Endothelial cell of umbilical vein (primary cell): ENCODE measurements at regions not wholly inside any gene's neighbourhood (a gene's known extent, or its start where the extent isn't known, plus 50 kb on each side); places are given as distances from the start of the nearest gene placed in this dataset.

Experiments
- BruUV-seq: library from RNA; stranded (reverse); fragments of 400-500 nt; replicated peaks from 2 replicates; lab custom pipeline; 2021; lab: Mats Ljungman, UMichigan
- CTCF ChIA-PET: fragments of 300-600, 350-600 bp; sonication (Branson Sonifier 250); formaldehyde crosslinking; loops from one replicate; lab custom pipeline; 2021; ENCODE audit warnings: antibody characterized with exemption, inconsistent platforms; lab: Charles Lee
- POLR2A ChIA-PET: fragments of 300-600, 350-600 bp; sonication (Branson Sonifier 250); formaldehyde crosslinking; loops from one replicate; lab custom pipeline; 2021; ENCODE audit warnings: antibody characterized with exemption, inconsistent platforms; lab: Charles Lee
- DNase-seq: peaks from one replicate; pipeline ENCODE4 v3.0.0-alpha.2; 2011; ENCODE audit warnings: low read depth, low spot score
- FAIRE-seq: peaks from 2 replicates; lab custom pipeline; 2011; peaks lifted over from hg19 to GRCh38; lab: Jason Lieb, UNC
- H2AFZ ChIP-seq: 2 replicates; pipeline ENCODE4 v1.6.0; 2012; ENCODE audit warnings: low read depth, low read length, control low read depth, inconsistent platforms
- H3K27ac ChIP-seq: 2 replicates; pipeline ENCODE4 v1.5.1; 2011; ENCODE audit warnings: low read depth, mild to moderate bottlenecking, control low read depth, low read length, moderate library complexity; ENCODE audit not compliant: insufficient read depth
- H3K27me3 ChIP-seq, 2 experiments: 2 replicates each; pipeline versions ENCODE4 v1.6.0 to v1.6.1; 2011; ENCODE audit warnings: low read length in 2 of 2, mixed read lengths in 1 of 2; ENCODE audit not compliant: control insufficient read depth in 2 of 2, insufficient read depth in 2 of 2
- H3K36me3 ChIP-seq, 2 experiments: 2 replicates in 1 of 2; 3 replicates in 1 of 2; pipeline ENCODE4 v1.5.1; 2011; ENCODE audit warnings: low read length in 2 of 2, mild to moderate bottlenecking in 1 of 2, moderate library complexity in 1 of 2; ENCODE audit not compliant: control insufficient read depth in 2 of 2, insufficient read depth in 2 of 2; ENCODE audit errors: extremely low read depth in 1 of 2
- H3K4me1 ChIP-seq: 3 replicates; pipeline ENCODE4 v1.5.1; 2011; ENCODE audit warnings: mild to moderate bottlenecking, low read length; ENCODE audit not compliant: control insufficient read depth, insufficient read depth; ENCODE audit errors: extremely low read depth
- H3K4me2 ChIP-seq: 2 replicates; pipeline ENCODE4 v1.6.1; 2011; ENCODE audit warnings: low read length, control low read depth, mixed read lengths; ENCODE audit not compliant: insufficient read depth
- H3K4me3 ChIP-seq, 3 experiments: fragments of 200-600 bp in 1 of 3; sonication (generic), shearing (Covaris generic) in 1 of 3; replicated peaks in 1 of 3; 2 replicates each; pipeline ENCODE4 v1.5.1; 2011 to 2016; ENCODE audit warnings: control low read depth in 3 of 3, low read length in 3 of 3, mild to moderate bottlenecking in 2 of 3, inconsistent platforms in 1 of 3, low read depth in 1 of 3, moderate library complexity in 1 of 3; ENCODE audit not compliant: insufficient read depth in 1 of 3
- H3K79me2 ChIP-seq: 2 replicates; pipeline ENCODE4 v1.6.0; 2012; ENCODE audit warnings: low read length, inconsistent platforms; ENCODE audit not compliant: control insufficient read depth, insufficient read depth
- H3K9ac ChIP-seq: replicated peaks from 2 replicates; pipeline ENCODE3; 2011; ENCODE audit warnings: low read length, control low read depth; ENCODE audit not compliant: insufficient read depth; ENCODE audit errors: extremely low read depth
- H3K9me1 ChIP-seq: replicated peaks from 3 replicates; pipeline ENCODE4 v1.6.0; 2011; ENCODE audit warnings: mild to moderate bottlenecking, low read length; ENCODE audit not compliant: control insufficient read depth, insufficient read depth; ENCODE audit errors: extremely low read depth
- H3K9me3 ChIP-seq: replicated peaks from 2 replicates; pipeline ENCODE4 v1.5.1; 2012; ENCODE audit warnings: low read length, inconsistent platforms; ENCODE audit not compliant: control insufficient read depth, insufficient read depth
- H4K20me1 ChIP-seq: replicated peaks from 2 replicates; pipeline ENCODE3; 2011; ENCODE audit warnings: mild to moderate bottlenecking, low read length; ENCODE audit not compliant: control insufficient read depth, insufficient read depth; ENCODE audit errors: extremely low read depth
- CTCF ChIP-seq, 2 donors: IDR thresholded peaks; 1 replicate in 1 of 2; 2 replicates in 1 of 2; pipeline ENCODE4 v1.5.1; 2011; ENCODE audit warnings: low read length in 2 of 2, mild to moderate bottlenecking in 2 of 2, moderate library complexity in 2 of 2, control low read depth in 1 of 2, inconsistent platforms in 1 of 2, low read depth in 1 of 2; ENCODE audit not compliant: insufficient read depth in 1 of 2; ENCODE audit errors: extremely low read depth in 1 of 2
- EZH2 ChIP-seq: IDR thresholded peaks from 2 replicates; pipeline ENCODE4 v1.6.1; 2012; ENCODE audit warnings: borderline replicate concordance, low read depth, mild to moderate bottlenecking, moderate library complexity, low read length, inconsistent platforms; ENCODE audit not compliant: severe bottlenecking
- FOS ChIP-seq: IDR thresholded peaks from 2 replicates; pipeline ENCODE4 v1.6.1; 2011; ENCODE audit warnings: mild to moderate bottlenecking, low read length, moderate library complexity, borderline replicate concordance; ENCODE audit not compliant: insufficient read depth
- GATA2 ChIP-seq: IDR thresholded peaks from 2 replicates; pipeline ENCODE4 v1.7.0; 2011; ENCODE audit warnings: low read depth, mild to moderate bottlenecking, moderate library complexity, mixed read lengths, low read length; ENCODE audit not compliant: insufficient read length, insufficient read depth
- JUN ChIP-seq: IDR thresholded peaks from 2 replicates; pipeline ENCODE4 v1.6.1; 2011; ENCODE audit warnings: borderline replicate concordance, low read depth; ENCODE audit not compliant: insufficient read length, insufficient read depth
- MAX ChIP-seq: IDR thresholded peaks from 2 replicates; pipeline ENCODE4 v1.6.1; 2011; ENCODE audit not compliant: insufficient read depth, insufficient read length
- MYC ChIP-seq: IDR thresholded peaks from one replicate; pipeline ENCODE4 v1.6.1; 2011; ENCODE audit warnings: mild to moderate bottlenecking, low read depth, low read length
- POLR2A ChIP-seq: IDR thresholded peaks from 2 replicates; pipeline ENCODE4 v1.6.1; 2012; ENCODE audit warnings: low read depth, mild to moderate bottlenecking, control low read depth, low read length
- POLR2AphosphoS5 ChIP-seq: IDR thresholded peaks from 2 replicates; pipeline ENCODE4 v1.6.1; 2012; ENCODE audit warnings: low read depth, mild to moderate bottlenecking, control low read depth, low read length, moderate library complexity; ENCODE audit not compliant: insufficient read depth
- dilution Hi-C: fragments of 300-500 bp; cut with MboI; formaldehyde crosslinking; loops from one replicate; pipeline ENCODE4 v1.15.0; 2019; ENCODE audit warnings: low sequenced_read_pairs; ENCODE audit not compliant: extremely low pct_ligation_motif_present
- intact Hi-C: fragments of 100-400 bp; cut with micrococcal nuclease; formaldehyde crosslinking; loops from one replicate; pipeline ENCODE4 v1.10.0; 2022

DNA sequence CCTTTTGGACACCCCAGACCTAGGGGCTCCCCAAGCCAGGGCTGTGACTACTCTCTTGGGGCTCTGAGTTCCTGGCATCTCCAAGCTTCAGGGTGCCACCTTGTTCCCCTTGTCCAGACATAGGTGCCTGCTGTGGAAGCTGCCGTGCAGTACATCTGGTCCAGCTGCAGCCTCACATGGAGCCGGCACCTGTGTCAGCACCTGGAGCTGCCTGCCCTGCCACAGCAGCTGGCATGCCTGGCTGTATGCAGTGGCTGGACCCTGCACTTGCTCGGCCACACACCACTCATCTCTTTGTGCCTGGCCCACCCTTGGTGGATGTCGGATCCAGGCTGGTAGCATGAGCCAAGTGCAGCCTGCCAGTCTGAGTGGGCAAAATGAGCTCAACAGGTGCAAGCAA is 775.8 kb downstream of the CDH11 start:
- Histone ChIP-seq H4K20me1 (no peaks in the 10 kb centered on the region), H3K27me3 (no peaks in the 10 kb centered on the region), H2AFZ (no peak overlapping the region), H3K79me2 (no peaks in the 10 kb centered on the region), H3K4me1 (no peaks in the 10 kb centered on the region), H3K9me1 (no peaks in the 10 kb centered on the region), H3K4me2 (no peak overlapping the region), H3K4me3 (no peak overlapping the region), H3K36me3 (no peaks in the 10 kb centered on the region), H3K9ac (no peak overlapping the region), H3K27ac (no peak overlapping the region), H3K9me3 (no peaks in the 10 kb centered on the region)
- intact Hi-C loops, result no loop called here
- POLR2A ChIA-PET, result no interaction called here
- FAIRE-seq (no peak), DNase-seq (no peak)
- no TSS peak for BruUV-seq
- CTCF ChIA-PET, result no interaction called here
- TF ChIP-seq JUN, result no peak
- no peak for TF ChIP-seq MYC
- no peak for TF ChIP-seq FOS
- no peak for TF ChIP-seq CTCF (IDR thresholded peaks at IDR 0.05; ENCODE audit: extremely low read depth in 1 of 2, insufficient read depth in 1 of 2, low read depth in 1 of 2, low read length in 2 of 2)
- no peak for TF ChIP-seq EZH2
- dilution Hi-C loops, result no loop called here

DNA sequence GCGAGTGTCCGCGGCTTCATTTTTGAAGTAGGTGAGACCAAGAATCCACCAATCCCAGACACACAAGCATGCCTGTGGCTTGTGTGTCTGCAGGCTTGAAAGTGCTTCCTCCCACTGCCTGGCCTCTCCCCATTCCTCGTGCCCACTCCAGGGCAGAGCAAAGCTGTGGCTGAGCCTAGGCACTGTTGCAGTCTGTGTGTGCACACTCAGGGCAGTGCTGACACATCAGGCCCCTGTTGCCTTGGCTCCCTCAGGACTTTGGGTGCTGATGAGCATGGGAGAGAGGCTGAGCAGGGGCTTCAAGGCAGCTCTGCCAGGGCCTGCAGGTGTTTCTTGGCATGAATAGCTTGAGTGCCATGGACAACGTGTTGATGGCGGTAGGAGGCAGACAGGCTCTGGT is 776.7 kb downstream of the CDH11 start:
- Histone ChIP-seq H4K20me1 (no peaks in the 10 kb centered on the region), H3K36me3 (no peaks in the 10 kb centered on the region), H3K27me3 (no peaks in the 10 kb centered on the region), H3K79me2 (no peaks in the 10 kb centered on the region), H3K27ac (no peak overlapping the region), H3K9me1 (no peaks in the 10 kb centered on the region), H3K4me1 (no peaks in the 10 kb centered on the region), H3K9me3 (no peaks in the 10 kb centered on the region), H2AFZ (no peak overlapping the region), H3K4me3 (no peak overlapping the region), H3K9ac (no peak overlapping the region), H3K4me2 (no peak overlapping the region)
- TF ChIP-seq JUN, result no peak
- TF ChIP-seq MYC, result no peak
- no peak for TF ChIP-seq FOS
- TF ChIP-seq CTCF (IDR thresholded peaks at IDR 0.05; ENCODE audit: extremely low read depth in 1 of 2, insufficient read depth in 1 of 2, low read depth in 1 of 2, low read length in 2 of 2), result no peak
- no peak for TF ChIP-seq MAX
- no peak for TF ChIP-seq POLR2AphosphoS5
- no peak for TF ChIP-seq POLR2A
- TF ChIP-seq GATA2, result no peak
- TF ChIP-seq EZH2, result no peak
- POLR2A ChIA-PET, result no interaction called here
- FAIRE-seq (no peak), DNase-seq (no peak)
- dilution Hi-C loops (no loop called here), intact Hi-C loops (no loop called here)
- BruUV-seq, result no TSS peak
- CTCF ChIA-PET, result no interaction called here
